A673 (cell line): ENCODE measurements at regions not wholly inside any gene's neighbourhood (a gene's known extent, or its start where the extent isn't known, plus 50 kb on each side); places are given as distances from the start of the nearest gene placed in this dataset.

ENCODE experiments used
- BruUV-seq: library from RNA; stranded (reverse); fragments of 400-500 nt; replicated peaks from 2 replicates; lab custom pipeline; 2021; lab: Mats Ljungman, UMichigan
- CTCF ChIA-PET: fragments of 300-600 bp; sonication (Branson Sonifier 250); formaldehyde crosslinking; loops from one replicate; lab custom pipeline; 2022; ENCODE audit warnings: antibody characterized with exemption; lab: Charles Lee
- POLR2A ChIA-PET: fragments of 300-600 bp; sonication (Branson Sonifier 250); formaldehyde crosslinking; loops from one replicate; lab custom pipeline; 2022; ENCODE audit warnings: antibody characterized with exemption; ENCODE audit not compliant: low non-redundant PET; lab: Charles Lee
- DNase-seq: peaks from one replicate; pipeline ENCODE4 v3.0.0-alpha.2; 2015; ENCODE audit warnings: low spot score
- H3K27ac ChIP-seq: fragments of 200-600 bp; sonication (generic); 2 replicates; pipeline ENCODE4 v1.5.1; 2016; ENCODE audit warnings: mixed run types, low read depth, mild to moderate bottlenecking, mixed read lengths, antibody characterized with exemption, low read length; ENCODE audit not compliant: poor library complexity, severe bottlenecking
- H3K27me3 ChIP-seq: fragments of 200-600 bp; sonication (generic); replicated peaks from 2 replicates; pipeline ENCODE4 v1.6.1; 2017; ENCODE audit warnings: mixed run types, low read depth, mild to moderate bottlenecking, mixed read lengths, antibody characterized with exemption, low read length; ENCODE audit not compliant: insufficient read depth, poor library complexity
- H3K36me3 ChIP-seq: fragments of 200-600 bp; sonication (generic); 2 replicates; pipeline ENCODE4 v1.6.1; 2016; ENCODE audit warnings: mixed run types, mild to moderate bottlenecking, mixed read lengths, antibody characterized with exemption, low read length; ENCODE audit not compliant: insufficient read depth, poor library complexity, severe bottlenecking
- H3K4me1 ChIP-seq: fragments of 200-600 bp; sonication (generic); 2 replicates; pipeline ENCODE4 v1.6.1; 2017; ENCODE audit warnings: mixed run types, mild to moderate bottlenecking, mixed read lengths, antibody characterized with exemption, low read length; ENCODE audit not compliant: insufficient read depth, poor library complexity, severe bottlenecking
- H3K4me3 ChIP-seq: fragments of 200-600 bp; sonication (generic); 2 replicates; pipeline ENCODE4 v1.5.1; 2016; ENCODE audit warnings: low read depth, mixed run types, mild to moderate bottlenecking, mixed read lengths, low read length; ENCODE audit not compliant: poor library complexity, severe bottlenecking
- H3K9me3 ChIP-seq: fragments of 200-600 bp; sonication (generic); 2 replicates; pipeline ENCODE4 v1.6.1; 2016; ENCODE audit warnings: mixed run types, low read depth, mild to moderate bottlenecking, mixed read lengths, antibody characterized with exemption, low read length; ENCODE audit not compliant: poor library complexity, severe bottlenecking
- EZH2 ChIP-seq: fragments of 200-600 bp; sonication (generic); IDR thresholded peaks from 2 replicates; pipeline ENCODE4 v1.6.1; 2017; ENCODE audit warnings: borderline replicate concordance, low read depth, mild to moderate bottlenecking, mixed read lengths, antibody characterized with exemption, low read length; ENCODE audit not compliant: poor library complexity, severe bottlenecking
- intact Hi-C: fragments of 100-400 bp; cut with micrococcal nuclease; formaldehyde crosslinking; loops from one replicate; pipeline ENCODE4 v1.10.0; 2022; ENCODE audit not compliant: unreplicated experiment
- TF ChIP-seq, protein P1 (sequence below): fragments of 300-800, 200-600 bp; sonication (generic); conservative IDR thresholded peaks from 2 replicates; pipeline ENCODE4 v1.5.1; 2017; ENCODE audit warnings: low read depth, mild to moderate bottlenecking, antibody characterized with exemption, low read length, moderate library complexity, mixed read lengths

DNA sequence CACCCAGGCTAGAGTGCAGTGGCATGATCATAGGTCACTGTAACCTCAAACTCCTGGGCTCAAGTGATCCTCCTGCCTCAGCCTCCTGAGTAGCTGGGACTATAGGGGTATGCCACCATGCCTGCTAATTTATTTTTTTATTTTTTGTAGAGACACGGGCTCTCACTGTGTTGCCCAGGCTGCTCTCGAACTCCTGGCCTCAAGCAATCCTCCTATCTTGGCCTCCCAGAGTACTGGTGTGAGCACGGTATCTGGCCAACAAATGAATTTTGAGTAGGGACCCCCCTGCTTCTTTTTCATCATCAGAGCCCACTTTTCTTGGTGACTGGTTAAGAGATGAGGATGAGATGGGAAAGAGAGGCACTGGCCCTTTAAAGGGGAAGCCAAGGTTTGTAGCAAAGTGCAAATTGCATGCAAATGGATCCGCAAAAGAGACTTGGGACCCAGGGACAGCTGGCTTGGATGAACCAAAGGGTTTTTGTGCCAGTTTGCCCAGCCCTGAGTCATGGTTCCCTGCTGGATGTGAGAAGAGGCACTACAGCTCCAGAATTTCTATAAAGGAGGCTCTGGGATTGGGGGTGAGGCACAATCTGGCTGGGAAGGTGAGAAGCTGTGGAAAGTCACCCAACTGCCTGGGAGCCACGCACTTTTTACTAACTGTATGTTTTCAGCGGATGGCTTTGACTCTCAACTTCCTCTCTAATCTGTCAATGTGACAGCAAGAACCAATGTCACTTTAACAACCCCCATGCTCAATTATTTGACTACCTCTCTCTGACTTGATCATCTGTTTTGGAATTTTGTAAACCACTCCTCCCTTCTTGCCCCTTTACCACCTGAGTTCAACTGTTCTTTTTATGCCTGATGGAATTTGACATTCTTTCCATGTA, 58.7 kb upstream of the RNF24 start:
- POLR2A ChIA-PET, result no interaction called here

DNA sequence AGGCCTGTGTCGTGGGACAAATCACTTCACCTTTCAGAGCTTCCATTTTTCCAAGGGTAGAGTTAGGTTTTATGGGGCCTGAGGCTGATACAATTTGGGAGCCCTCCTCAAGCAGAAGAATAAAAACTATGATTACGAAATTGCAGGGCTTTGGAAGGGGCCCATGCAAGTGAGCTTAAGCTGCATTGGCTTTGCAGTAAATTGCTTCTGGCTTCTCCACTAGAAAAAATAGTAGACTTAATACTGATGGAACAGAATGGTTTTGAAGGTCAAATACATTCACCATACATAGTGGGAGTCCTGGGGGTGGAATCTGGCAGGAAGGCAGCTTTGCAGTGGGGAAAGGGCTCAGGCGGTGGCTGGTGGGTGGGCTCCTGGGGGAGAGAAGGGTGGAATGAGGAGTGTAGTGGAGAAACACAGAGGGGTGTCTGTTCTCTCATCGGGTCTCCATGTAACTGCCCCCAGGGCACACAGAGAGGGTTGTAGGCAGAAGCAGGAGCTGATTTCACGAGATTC, 55.9 kb upstream of the RNF24 start:
- DNase-seq, result no peak
- no peak for TF ChIP-seq EZH2
- TF ChIP-seq, protein P1, sequence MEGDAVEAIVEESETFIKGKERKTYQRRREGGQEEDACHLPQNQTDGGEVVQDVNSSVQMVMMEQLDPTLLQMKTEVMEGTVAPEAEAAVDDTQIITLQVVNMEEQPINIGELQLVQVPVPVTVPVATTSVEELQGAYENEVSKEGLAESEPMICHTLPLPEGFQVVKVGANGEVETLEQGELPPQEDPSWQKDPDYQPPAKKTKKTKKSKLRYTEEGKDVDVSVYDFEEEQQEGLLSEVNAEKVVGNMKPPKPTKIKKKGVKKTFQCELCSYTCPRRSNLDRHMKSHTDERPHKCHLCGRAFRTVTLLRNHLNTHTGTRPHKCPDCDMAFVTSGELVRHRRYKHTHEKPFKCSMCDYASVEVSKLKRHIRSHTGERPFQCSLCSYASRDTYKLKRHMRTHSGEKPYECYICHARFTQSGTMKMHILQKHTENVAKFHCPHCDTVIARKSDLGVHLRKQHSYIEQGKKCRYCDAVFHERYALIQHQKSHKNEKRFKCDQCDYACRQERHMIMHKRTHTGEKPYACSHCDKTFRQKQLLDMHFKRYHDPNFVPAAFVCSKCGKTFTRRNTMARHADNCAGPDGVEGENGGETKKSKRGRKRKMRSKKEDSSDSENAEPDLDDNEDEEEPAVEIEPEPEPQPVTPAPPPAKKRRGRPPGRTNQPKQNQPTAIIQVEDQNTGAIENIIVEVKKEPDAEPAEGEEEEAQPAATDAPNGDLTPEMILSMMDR, result no peak
- no peak overlapping the region for H3K4me3 ChIP-seq
- POLR2A ChIA-PET, result no interaction called here
- CTCF ChIA-PET, result interaction anchor here (1.3 kb wide), 1 partner anchor 14 kb away, joined by 3 read pairs; no protein-coding TSS in a partner anchor
- peaks cover 9% of the 10 kb centered on the region for H3K4me1 ChIP-seq
- BruUV-seq, result no TSS peak
- H3K36me3 ChIP-seq, result no peaks in the 10 kb centered on the region
- no peak overlapping the region for H3K27ac ChIP-seq
- H3K27me3 ChIP-seq, result no peaks in the 10 kb centered on the region
- intact Hi-C loops, result no loop called here
- peaks cover 4% of the 10 kb centered on the region for H3K9me3 ChIP-seq

More for the DNA sequence above, 58.7 kb upstream of the RNF24 start:
- Histone ChIP-seq H3K36me3 (no peaks in the 10 kb centered on the region), H3K9me3 (peaks cover 4% of the 10 kb centered on the region), H3K27ac (no peak overlapping the region), H3K4me3 (no peak overlapping the region), H3K4me1 (peaks cover 4% of the 10 kb centered on the region), H3K27me3 (no peaks in the 10 kb centered on the region)
- CTCF ChIA-PET, result interaction anchor here (0.5 to 0.8 kb wide), 3 partner anchors 11 to 224 kb away, joined by 3 to 8 read pairs (median 8); no protein-coding TSS in a partner anchor
- intact Hi-C loops, result no loop called here
- DNase-seq, result no peak
- BruUV-seq, result no TSS peak
- TF ChIP-seq EZH2, result no peak
- TF ChIP-seq, protein P1, result no peak

DNA sequence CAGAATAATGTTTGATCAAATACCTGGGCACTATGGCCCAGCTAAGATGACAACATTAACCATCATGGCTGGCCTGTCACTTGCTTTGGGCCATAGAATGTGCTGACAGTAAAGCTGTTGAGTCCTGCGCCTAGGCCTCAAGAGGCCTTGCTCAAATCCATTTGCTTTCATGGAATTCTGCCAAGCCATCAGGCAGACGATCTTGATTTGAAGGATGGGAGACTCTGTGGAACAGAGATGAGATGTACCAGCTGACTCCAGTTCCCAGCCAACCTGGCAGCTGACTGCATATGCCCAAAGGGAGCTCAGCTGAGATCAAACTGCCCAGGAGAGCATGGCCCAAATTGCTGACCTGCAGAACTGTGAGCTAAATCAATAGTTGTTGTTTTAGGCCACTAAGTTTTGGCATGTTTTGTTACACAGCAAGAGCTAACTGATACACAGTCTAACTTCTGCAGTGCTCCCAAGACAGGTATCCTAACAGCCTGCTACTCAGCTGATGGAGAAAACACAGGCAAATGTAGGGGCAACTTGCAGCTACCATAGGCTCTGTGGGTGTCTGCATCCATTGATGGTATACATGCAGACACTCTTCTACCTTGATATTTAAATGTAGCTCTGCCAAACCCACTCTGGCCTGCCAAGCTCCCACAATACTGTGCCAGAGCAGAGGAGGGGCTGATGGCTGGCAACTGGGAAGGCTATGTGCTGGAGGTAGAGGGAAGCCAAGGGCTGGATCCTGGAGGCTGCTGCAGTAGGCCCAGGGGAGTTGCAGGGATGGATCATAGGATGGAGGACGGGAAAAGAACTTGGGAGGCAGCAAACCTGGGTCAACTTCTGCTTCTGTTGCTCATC, 55.2 kb upstream of the RNF24 start:
- POLR2A ChIA-PET, result no interaction called here
- H3K27me3 ChIP-seq, result no peaks in the 10 kb centered on the region
- no peak overlapping the region for H3K4me3 ChIP-seq
- intact Hi-C loops, result no loop called here
- no peaks in the 10 kb centered on the region for H3K36me3 ChIP-seq
- CTCF ChIA-PET, result no interaction called here
- BruUV-seq, result no TSS peak
- TF ChIP-seq EZH2, result no peak
- TF ChIP-seq, protein P1, result no peak
- H3K9me3 ChIP-seq, result peaks cover 4% of the 10 kb centered on the region
- no peak for DNase-seq
- H3K4me1 ChIP-seq, result peaks cover 12% of the 10 kb centered on the region
- H3K27ac ChIP-seq, result no peak overlapping the region
